AG10803 (cell line): ENCODE measurements at regions not wholly inside any gene's neighbourhood (a gene's known extent, or its start where the extent isn't known, plus 50 kb on each side); places are given as distances from the start of the nearest gene placed in this dataset.

Experiments
- DNase-seq: peaks from one replicate; pipeline ENCODE4 v3.0.0; 2010; ENCODE audit warnings: low read depth
- H3K4me3 ChIP-seq: 2 replicates; pipeline ENCODE4 v1.5.1; 2011; ENCODE audit warnings: mild to moderate bottlenecking, low read length, control low read depth
- TF ChIP-seq, protein P1 (sequence below): conservative IDR thresholded peaks from 2 replicates; pipeline ENCODE4 v1.5.1; 2011; ENCODE audit warnings: mild to moderate bottlenecking, low read length, control low read depth, inconsistent platforms

GRCh38 chr12:90233168-90234100 lies 524.8 kb upstream of the ATP2B1 start:
- H3K4me3 ChIP-seq: no peak overlapping the region
- TF ChIP-seq, protein P1, sequence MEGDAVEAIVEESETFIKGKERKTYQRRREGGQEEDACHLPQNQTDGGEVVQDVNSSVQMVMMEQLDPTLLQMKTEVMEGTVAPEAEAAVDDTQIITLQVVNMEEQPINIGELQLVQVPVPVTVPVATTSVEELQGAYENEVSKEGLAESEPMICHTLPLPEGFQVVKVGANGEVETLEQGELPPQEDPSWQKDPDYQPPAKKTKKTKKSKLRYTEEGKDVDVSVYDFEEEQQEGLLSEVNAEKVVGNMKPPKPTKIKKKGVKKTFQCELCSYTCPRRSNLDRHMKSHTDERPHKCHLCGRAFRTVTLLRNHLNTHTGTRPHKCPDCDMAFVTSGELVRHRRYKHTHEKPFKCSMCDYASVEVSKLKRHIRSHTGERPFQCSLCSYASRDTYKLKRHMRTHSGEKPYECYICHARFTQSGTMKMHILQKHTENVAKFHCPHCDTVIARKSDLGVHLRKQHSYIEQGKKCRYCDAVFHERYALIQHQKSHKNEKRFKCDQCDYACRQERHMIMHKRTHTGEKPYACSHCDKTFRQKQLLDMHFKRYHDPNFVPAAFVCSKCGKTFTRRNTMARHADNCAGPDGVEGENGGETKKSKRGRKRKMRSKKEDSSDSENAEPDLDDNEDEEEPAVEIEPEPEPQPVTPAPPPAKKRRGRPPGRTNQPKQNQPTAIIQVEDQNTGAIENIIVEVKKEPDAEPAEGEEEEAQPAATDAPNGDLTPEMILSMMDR: no peak
- DNase-seq: peak; percentile 76

- H3K4me3 ChIP-seq: no peak overlapping the region
- peak; percentile 35 for DNase-seq
- TF ChIP-seq, protein P1: no peak
Observed at GRCh38 chr12:90229407-90230170, 521.0 kb upstream of the ATP2B1 start.

DNA sequence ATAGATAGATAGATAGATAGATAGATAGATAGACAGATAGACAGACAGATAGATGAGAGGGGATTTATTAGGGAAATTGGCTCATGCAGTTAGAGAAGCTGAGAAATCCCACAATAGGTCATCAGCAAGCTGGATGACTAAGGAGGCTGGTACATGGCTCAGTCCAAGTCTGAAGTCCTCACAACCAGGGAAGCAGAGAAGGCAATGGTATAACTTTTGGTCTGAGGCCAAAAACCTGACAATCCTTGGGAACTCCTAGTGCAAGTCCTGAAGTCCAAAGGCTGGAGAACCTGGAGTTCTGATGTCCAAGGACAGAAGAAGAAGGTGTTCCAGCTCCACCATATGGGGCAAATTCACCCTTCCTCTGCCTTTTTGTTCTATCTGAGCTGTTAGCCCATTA lies 517.6 kb upstream of the ATP2B1 start:
- TF ChIP-seq, protein P1: no peak
- no peak overlapping the region for H3K4me3 ChIP-seq
- no peak for DNase-seq

DNA sequence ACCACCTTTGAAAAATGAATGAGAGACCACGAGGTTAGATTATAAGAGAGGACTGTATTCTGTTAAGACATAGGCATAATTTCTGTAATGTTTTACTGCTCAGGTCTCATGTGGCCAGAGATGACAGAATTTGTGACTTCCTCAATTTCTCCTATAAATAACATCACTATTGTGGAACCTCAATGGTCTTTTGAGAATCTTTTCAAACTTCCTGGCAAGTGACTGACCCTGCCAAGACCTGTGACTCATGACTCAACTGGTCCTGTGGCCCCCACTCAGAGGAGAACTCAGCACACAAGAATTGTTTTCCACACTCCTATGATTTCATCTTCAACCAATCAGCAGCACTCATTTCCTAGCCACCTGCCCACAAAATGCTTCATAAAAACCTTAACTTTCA lies 508.2 kb upstream of the ATP2B1 start:
- H3K4me3 ChIP-seq: no peak overlapping the region
- TF ChIP-seq, protein P1: no peak
- peak; percentile 35 for DNase-seq

- TF ChIP-seq, protein P1: no peak
- no peak for DNase-seq
- no peak overlapping the region for H3K4me3 ChIP-seq
Observed at GRCh38 chr12:90216020-90216552, 507.4 kb upstream of the ATP2B1 start.

DNA sequence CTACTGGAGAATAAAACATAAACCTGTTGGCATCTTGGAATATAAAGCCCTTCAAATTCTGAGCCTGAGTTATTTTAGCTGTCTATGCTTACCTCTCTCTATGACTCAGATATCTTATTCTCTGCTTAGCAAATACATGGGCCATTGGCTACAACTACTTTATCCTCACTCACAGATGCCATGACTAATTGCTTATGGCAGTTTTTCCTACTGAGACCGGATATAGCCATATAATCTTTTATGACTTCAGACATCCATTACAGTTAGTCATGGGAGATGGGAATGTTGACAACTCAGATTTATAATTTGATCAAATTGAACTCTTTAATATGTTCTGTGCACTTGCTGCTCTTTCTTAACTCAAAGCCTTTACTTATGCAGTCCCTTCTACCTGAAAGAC lies 502.4 kb upstream of the ATP2B1 start:
- TF ChIP-seq, protein P1: no peak
- peak; percentile 42 for DNase-seq
- no peak overlapping the region for H3K4me3 ChIP-seq
